ENCODE measurements at regions not wholly inside any gene's neighbourhood (a gene's known extent, or its start where the extent isn't known, plus 50 kb on each side); places are given as distances from the start of the nearest gene placed in this dataset.
A peak's percentile ranks its signal among the peaks of the same experiment; 100 is the strongest.

DNA sequence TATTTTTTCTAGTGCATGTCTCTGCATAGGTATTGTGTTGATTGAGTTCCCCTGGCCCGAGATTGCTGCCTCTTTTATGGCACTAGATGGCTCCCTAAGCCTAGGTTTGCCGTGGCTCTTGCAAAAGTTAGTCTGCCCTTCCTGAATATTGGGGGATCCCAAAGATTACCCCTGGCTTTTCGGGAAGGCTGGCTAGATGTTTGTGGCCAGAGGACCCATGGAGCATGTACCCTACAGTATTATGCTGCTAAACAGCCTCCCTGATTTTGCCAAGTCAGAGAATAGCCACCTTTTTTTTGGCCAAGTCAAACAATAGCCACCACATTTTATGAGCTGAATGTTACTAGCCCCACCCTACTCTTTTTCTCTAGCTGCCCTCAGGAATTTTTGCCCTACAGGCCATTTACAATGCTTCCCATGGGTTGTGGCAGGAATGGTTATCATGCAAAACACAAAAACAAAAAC lies 343.2 kb downstream of the OLFM3 start (continued):
- TF ChIP-seq, protein P1, sequence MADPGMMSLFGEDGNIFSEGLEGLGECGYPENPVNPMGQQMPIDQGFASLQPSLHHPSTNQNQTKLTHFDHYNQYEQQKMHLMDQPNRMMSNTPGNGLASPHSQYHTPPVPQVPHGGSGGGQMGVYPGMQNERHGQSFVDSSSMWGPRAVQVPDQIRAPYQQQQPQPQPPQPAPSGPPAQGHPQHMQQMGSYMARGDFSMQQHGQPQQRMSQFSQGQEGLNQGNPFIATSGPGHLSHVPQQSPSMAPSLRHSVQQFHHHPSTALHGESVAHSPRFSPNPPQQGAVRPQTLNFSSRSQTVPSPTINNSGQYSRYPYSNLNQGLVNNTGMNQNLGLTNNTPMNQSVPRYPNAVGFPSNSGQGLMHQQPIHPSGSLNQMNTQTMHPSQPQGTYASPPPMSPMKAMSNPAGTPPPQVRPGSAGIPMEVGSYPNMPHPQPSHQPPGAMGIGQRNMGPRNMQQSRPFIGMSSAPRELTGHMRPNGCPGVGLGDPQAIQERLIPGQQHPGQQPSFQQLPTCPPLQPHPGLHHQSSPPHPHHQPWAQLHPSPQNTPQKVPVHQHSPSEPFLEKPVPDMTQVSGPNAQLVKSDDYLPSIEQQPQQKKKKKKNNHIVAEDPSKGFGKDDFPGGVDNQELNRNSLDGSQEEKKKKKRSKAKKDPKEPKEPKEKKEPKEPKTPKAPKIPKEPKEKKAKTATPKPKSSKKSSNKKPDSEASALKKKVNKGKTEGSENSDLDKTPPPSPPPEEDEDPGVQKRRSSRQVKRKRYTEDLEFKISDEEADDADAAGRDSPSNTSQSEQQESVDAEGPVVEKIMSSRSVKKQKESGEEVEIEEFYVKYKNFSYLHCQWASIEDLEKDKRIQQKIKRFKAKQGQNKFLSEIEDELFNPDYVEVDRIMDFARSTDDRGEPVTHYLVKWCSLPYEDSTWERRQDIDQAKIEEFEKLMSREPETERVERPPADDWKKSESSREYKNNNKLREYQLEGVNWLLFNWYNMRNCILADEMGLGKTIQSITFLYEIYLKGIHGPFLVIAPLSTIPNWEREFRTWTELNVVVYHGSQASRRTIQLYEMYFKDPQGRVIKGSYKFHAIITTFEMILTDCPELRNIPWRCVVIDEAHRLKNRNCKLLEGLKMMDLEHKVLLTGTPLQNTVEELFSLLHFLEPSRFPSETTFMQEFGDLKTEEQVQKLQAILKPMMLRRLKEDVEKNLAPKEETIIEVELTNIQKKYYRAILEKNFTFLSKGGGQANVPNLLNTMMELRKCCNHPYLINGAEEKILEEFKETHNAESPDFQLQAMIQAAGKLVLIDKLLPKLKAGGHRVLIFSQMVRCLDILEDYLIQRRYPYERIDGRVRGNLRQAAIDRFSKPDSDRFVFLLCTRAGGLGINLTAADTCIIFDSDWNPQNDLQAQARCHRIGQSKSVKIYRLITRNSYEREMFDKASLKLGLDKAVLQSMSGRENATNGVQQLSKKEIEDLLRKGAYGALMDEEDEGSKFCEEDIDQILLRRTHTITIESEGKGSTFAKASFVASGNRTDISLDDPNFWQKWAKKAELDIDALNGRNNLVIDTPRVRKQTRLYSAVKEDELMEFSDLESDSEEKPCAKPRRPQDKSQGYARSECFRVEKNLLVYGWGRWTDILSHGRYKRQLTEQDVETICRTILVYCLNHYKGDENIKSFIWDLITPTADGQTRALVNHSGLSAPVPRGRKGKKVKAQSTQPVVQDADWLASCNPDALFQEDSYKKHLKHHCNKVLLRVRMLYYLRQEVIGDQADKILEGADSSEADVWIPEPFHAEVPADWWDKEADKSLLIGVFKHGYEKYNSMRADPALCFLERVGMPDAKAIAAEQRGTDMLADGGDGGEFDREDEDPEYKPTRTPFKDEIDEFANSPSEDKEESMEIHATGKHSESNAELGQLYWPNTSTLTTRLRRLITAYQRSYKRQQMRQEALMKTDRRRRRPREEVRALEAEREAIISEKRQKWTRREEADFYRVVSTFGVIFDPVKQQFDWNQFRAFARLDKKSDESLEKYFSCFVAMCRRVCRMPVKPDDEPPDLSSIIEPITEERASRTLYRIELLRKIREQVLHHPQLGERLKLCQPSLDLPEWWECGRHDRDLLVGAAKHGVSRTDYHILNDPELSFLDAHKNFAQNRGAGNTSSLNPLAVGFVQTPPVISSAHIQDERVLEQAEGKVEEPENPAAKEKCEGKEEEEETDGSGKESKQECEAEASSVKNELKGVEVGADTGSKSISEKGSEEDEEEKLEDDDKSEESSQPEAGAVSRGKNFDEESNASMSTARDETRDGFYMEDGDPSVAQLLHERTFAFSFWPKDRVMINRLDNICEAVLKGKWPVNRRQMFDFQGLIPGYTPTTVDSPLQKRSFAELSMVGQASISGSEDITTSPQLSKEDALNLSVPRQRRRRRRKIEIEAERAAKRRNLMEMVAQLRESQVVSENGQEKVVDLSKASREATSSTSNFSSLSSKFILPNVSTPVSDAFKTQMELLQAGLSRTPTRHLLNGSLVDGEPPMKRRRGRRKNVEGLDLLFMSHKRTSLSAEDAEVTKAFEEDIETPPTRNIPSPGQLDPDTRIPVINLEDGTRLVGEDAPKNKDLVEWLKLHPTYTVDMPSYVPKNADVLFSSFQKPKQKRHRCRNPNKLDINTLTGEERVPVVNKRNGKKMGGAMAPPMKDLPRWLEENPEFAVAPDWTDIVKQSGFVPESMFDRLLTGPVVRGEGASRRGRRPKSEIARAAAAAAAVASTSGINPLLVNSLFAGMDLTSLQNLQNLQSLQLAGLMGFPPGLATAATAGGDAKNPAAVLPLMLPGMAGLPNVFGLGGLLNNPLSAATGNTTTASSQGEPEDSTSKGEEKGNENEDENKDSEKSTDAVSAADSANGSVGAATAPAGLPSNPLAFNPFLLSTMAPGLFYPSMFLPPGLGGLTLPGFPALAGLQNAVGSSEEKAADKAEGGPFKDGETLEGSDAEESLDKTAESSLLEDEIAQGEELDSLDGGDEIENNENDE (IDR thresholded peaks at IDR 0.05; ENCODE audit: insufficient replicate concordance, low read length) = peak; percentile 49
- TF ChIP-seq ASH2L (IDR thresholded peaks at IDR 0.05; ENCODE audit: low read length) (peak; percentile 36), TEAD4 (IDR thresholded peaks at IDR 0.05; ENCODE audit: low read depth, low read length) (peak; percentile 72), BACH1 (IDR thresholded peaks at IDR 0.05; ENCODE audit: low read length) (0 out of 2 replicates have a peak, but pooled peaks have one; percentile 40), RAD21 (IDR thresholded peaks at IDR 0.05 in 1 of 2, conservative IDR thresholded peaks at IDR 0.05 in 1 of 2; ENCODE audit: low read depth in 2 of 2, low read length in 2 of 2) (peak; percentile 94 to 95), E2F6 (IDR thresholded peaks at IDR 0.05) (no peak), SP4 (IDR thresholded peaks at IDR 0.05; ENCODE audit: low read length) (peak; percentile 32; the same call in 1 of the 2 replicates), CEBPB (IDR thresholded peaks at IDR 0.05; ENCODE audit: low read depth, low read length) (peak; percentile 60; the same call in 1 of the 2 replicates)
